Muscle layer of colon (tissue), 2 donors: ENCODE measurements at regions not wholly inside any gene's neighbourhood (a gene's known extent, or its start where the extent isn't known, plus 50 kb on each side); places are given as distances from the start of the nearest gene placed in this dataset.

Experiments used
- H3K27ac ChIP-seq: one replicate; pipeline ENCODE4 v1.7.0; 2013; ENCODE audit warnings: low read depth, mild to moderate bottlenecking, low read length, moderate library complexity
- H3K27me3 ChIP-seq, 2 donors: one replicate each; pipeline ENCODE4 v1.7.0; 2013; ENCODE audit warnings: low read length in 2 of 2, mild to moderate bottlenecking in 2 of 2; ENCODE audit not compliant: insufficient read depth in 2 of 2, control insufficient read depth in 1 of 2
- H3K36me3 ChIP-seq: one replicate; pipeline ENCODE4 v1.7.0; 2013; ENCODE audit warnings: mild to moderate bottlenecking, low read length; ENCODE audit not compliant: insufficient read depth
- H3K4me1 ChIP-seq: one replicate; pipeline ENCODE4 v1.7.0; 2013; ENCODE audit warnings: mild to moderate bottlenecking, low read length; ENCODE audit not compliant: insufficient read depth
- H3K4me3 ChIP-seq, 2 donors: one replicate each; pipeline ENCODE4 v1.7.0; 2013; ENCODE audit warnings: low read length in 2 of 2, low read depth in 1 of 2, mild to moderate bottlenecking in 1 of 2, moderate library complexity in 1 of 2
- H3K9ac ChIP-seq: one replicate; pipeline ENCODE4 v1.7.0; 2013; ENCODE audit warnings: low read length
- H3K9me3 ChIP-seq: one replicate; pipeline ENCODE4 v1.7.0; 2013; ENCODE audit warnings: mild to moderate bottlenecking, low read length
- donor health status: abdominal sarcoma.
- donor health status: Adenocarcinoma of cecum.

DNA sequence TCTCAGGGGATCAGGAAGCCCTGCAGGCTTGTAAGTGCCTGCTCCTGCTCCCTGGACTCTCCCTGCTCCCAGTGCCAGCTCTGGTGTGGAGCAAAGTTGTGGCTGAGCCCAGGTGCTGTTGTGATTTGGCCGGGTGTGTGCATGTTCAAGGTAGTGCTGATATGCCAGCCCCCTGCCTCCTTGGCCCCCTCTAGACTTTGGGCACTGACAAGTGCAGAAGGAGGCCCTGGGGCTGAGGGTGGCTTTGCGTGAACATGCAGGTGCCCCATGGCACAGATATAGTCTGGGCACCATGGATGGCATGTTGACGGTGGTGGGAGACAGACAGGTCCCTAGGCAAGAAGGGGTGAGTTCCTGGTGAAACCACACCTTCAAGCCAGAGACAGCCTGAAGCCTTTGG, 441.6 kb upstream of the CDH8 start:
- Histone ChIP-seq H3K4me1 (peaks cover 3% of the 10 kb centered on the region), H3K4me3 (no peak overlapping the region), H3K27me3 (no peaks in the 10 kb centered on the region), H3K36me3 (no peaks in the 10 kb centered on the region), H3K27ac (no peak overlapping the region), H3K9me3 (no peaks in the 10 kb centered on the region), H3K9ac (no peak overlapping the region)

DNA sequence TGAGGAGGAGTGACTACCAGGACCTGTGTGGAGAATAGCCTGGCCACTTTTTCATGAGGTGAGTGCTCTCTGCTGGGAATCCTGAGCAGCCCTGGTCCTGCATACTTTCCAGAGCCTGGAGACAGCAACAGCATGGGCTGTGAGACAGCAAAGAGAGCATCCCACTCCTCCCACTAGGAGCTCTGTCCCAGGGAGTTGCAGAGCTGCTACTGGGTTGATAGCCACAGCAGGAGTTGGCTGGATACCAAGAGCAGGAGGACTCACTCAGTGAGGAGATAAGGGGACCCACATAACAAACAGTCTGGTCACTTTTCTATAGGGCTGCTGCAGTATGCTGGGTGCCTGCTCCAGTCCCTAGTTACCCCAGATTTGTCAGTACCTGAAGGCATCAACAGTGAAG, 439.3 kb upstream of the CDH8 start:
- no peak overlapping the region for H3K9ac ChIP-seq
- no peaks in the 10 kb centered on the region for H3K9me3 ChIP-seq

DNA sequence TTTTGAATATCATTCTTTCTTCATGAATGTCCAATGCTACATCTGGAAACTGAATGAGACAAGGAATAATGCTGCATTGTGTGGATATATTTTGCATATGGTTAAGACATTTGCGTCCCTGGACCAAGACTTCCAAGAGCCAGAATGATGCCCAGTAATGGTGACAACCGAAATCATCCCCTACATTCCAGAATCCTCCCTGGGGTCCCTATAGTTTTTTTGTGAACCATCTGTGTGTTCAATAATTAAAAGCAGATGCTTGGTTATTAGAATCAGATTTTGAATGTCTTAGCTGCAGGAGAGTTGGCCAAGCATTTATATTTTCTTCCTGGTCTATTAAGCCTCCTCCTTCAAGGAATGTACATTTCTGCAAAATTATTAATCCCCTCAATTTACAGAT, 426.7 kb upstream of the CDH8 start:
- Histone ChIP-seq H3K36me3 (no peaks in the 10 kb centered on the region), H3K4me1 (no peaks in the 10 kb centered on the region), H3K27ac (no peak overlapping the region), H3K9ac (no peak overlapping the region), H3K4me3 (no peak overlapping the region), H3K9me3 (no peaks in the 10 kb centered on the region), H3K27me3 (no peaks in the 10 kb centered on the region)

More for the DNA sequence above, 439.3 kb upstream of the CDH8 start:
- Histone ChIP-seq H3K27ac (no peak overlapping the region), H3K36me3 (no peaks in the 10 kb centered on the region), H3K4me1 (peaks cover 3% of the 10 kb centered on the region), H3K27me3 (no peaks in the 10 kb centered on the region), H3K4me3 (no peak overlapping the region)

- no peaks in the 10 kb centered on the region for H3K9me3 ChIP-seq
- H3K4me3 ChIP-seq = no peak overlapping the region
- H3K27ac ChIP-seq = no peak overlapping the region
- no peaks in the 10 kb centered on the region for H3K4me1 ChIP-seq
- no peaks in the 10 kb centered on the region for H3K27me3 ChIP-seq
- no peak overlapping the region for H3K9ac ChIP-seq
- no peaks in the 10 kb centered on the region for H3K36me3 ChIP-seq
These were observed 414.1 kb upstream of the CDH8 start for GRCh38 chr16:62450291-62450690.

DNA sequence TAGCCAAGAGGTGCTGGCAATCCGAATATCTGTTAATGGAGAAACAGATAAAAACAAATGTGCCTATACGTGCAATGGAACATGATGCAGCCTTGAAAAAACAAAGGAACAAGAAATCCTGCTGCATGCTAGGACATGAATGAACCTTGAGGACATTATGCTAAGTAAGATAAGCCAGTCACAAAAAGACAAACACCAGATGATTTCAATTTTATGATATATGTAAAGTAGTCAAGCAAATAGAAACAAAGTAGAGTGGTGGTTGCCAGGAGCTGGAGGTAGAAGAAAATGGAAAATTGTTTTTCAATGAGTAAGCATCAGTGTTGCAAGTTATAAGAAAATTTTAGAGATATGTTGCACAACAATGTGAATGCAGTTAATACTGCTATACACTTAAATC, 409.7 kb upstream of the CDH8 start:
- Histone ChIP-seq H3K27me3 (no peaks in the 10 kb centered on the region), H3K36me3 (no peaks in the 10 kb centered on the region), H3K9ac (no peak overlapping the region)

GRCh38 chr16:62424206-62424605, 388.0 kb upstream of the CDH8 start:
- H3K4me3 ChIP-seq = no peak overlapping the region
- H3K4me1 ChIP-seq = no peaks in the 10 kb centered on the region
- no peak overlapping the region for H3K9ac ChIP-seq
- no peaks in the 10 kb centered on the region for H3K9me3 ChIP-seq
- H3K36me3 ChIP-seq = no peaks in the 10 kb centered on the region
- H3K27ac ChIP-seq = no peak overlapping the region
- H3K27me3 ChIP-seq = no peaks in the 10 kb centered on the region

More for the DNA sequence above, 409.7 kb upstream of the CDH8 start:
- H3K4me1 ChIP-seq = no peaks in the 10 kb centered on the region
- no peaks in the 10 kb centered on the region for H3K9me3 ChIP-seq
- H3K4me3 ChIP-seq = no peak overlapping the region
- no peak overlapping the region for H3K27ac ChIP-seq

- H3K4me3 ChIP-seq = no peak overlapping the region
- no peak overlapping the region for H3K9ac ChIP-seq
- H3K27me3 ChIP-seq = no peaks in the 10 kb centered on the region
- no peaks in the 10 kb centered on the region for H3K36me3 ChIP-seq
- no peak overlapping the region for H3K27ac ChIP-seq
- H3K9me3 ChIP-seq = no peaks in the 10 kb centered on the region
- H3K4me1 ChIP-seq = no peaks in the 10 kb centered on the region
These were observed 372.5 kb upstream of the CDH8 start for GRCh38 chr16:62408760-62409159.

GRCh38 chr16:62406387-62406786, 370.1 kb upstream of the CDH8 start:
- no peaks in the 10 kb centered on the region for H3K27me3 ChIP-seq
- H3K9me3 ChIP-seq = no peaks in the 10 kb centered on the region
- H3K36me3 ChIP-seq = no peaks in the 10 kb centered on the region

DNA sequence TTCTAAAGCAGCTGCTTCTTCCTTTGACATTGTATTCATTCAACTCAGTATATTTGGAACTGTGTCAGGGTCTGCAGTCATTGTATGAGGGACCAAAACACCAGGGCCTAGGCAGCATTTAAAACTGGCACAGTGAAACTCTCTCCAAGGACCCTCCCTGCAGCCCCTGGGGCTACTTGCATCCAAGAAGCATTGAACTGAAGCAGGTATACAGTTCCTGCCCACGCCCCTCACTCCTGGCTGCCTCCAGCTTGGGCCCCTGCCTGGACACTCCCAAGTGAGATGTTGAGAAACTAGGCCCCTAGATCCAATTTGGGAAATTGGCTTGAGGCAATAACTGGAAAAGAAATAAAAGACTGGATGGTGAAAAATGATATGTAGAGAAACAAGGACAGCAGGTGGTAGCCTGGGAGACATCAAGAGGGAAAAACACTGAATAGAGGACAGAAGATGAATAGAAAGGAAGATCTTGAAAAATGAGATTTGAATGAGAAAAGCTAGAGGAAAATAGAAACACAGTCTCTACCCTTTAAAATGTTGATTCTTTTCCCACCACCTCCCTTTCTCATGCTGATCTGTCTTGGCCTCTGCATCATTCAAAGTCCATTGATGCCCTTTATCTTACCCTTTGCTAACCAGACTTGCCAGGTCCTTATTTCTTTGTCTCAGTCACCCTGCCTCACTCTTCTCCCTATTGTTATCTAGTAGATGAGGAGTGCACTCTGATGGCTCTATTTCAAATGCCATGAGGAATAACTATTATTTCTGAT, 368.8 kb upstream of the CDH8 start:
- no peak overlapping the region for H3K9ac ChIP-seq
- H3K36me3 ChIP-seq = no peaks in the 10 kb centered on the region
- H3K9me3 ChIP-seq = no peaks in the 10 kb centered on the region
- H3K4me1 ChIP-seq = no peaks in the 10 kb centered on the region
- no peaks in the 10 kb centered on the region for H3K27me3 ChIP-seq
- no peak overlapping the region for H3K27ac ChIP-seq
- H3K4me3 ChIP-seq = no peak overlapping the region

More at GRCh38 chr16:62406387-62406786, 370.1 kb upstream of the CDH8 start:
- no peak overlapping the region for H3K27ac ChIP-seq
- no peak overlapping the region for H3K9ac ChIP-seq
- H3K4me1 ChIP-seq = no peaks in the 10 kb centered on the region
- no peak overlapping the region for H3K4me3 ChIP-seq

DNA sequence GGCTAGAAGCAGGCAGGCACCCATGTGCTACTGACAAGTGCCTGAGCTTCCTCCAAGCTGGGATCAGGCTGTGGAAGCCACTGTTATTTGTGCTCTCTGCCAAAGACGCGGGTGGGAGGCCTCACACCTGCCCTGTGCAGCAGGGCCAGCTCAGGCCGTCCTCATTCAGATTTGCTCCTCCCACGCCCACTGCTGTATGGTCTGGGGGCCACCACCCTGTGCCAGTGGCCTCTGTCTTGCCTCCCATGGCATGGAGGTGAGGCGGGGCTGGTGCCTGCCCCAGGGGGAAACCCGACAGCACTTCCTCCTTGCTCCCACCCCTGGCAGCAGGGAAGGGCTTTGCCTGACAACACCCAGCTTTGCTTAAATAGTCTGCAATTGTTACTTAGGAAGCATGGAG, 356.5 kb upstream of the CDH8 start:
- Histone ChIP-seq H3K4me3 (no peak overlapping the region), H3K9ac (no peak overlapping the region), H3K27ac (no peak overlapping the region)

DNA sequence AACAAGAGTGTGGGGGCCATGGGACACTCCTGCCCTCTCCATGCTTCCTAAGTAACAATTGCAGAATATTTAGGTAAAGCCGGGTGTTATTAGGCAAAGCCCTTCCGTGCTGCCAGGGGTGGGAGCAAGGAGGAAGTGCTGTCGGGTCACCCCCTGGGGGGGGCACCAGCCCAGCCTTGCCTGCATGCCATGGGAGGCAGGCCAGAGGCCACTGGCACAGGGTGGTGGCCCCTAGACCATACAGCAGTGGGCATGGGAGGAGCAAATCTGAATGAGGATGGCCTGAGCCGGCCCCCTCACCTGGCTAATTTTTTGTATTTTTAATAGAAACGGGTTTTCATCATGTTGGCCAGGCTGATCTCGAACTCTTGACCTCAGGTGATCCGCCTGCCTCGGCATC, 355.7 kb upstream of the CDH8 start:
- Histone ChIP-seq H3K9me3 (no peaks in the 10 kb centered on the region), H3K27ac (no peak overlapping the region), H3K4me3 (no peak overlapping the region), H3K27me3 (no peaks in the 10 kb centered on the region), H3K4me1 (no peaks in the 10 kb centered on the region), H3K9ac (no peak overlapping the region), H3K36me3 (no peaks in the 10 kb centered on the region)

More for the DNA sequence above, 356.5 kb upstream of the CDH8 start:
- no peaks in the 10 kb centered on the region for H3K36me3 ChIP-seq
- no peaks in the 10 kb centered on the region for H3K27me3 ChIP-seq
- no peaks in the 10 kb centered on the region for H3K9me3 ChIP-seq
- H3K4me1 ChIP-seq = no peaks in the 10 kb centered on the region

DNA sequence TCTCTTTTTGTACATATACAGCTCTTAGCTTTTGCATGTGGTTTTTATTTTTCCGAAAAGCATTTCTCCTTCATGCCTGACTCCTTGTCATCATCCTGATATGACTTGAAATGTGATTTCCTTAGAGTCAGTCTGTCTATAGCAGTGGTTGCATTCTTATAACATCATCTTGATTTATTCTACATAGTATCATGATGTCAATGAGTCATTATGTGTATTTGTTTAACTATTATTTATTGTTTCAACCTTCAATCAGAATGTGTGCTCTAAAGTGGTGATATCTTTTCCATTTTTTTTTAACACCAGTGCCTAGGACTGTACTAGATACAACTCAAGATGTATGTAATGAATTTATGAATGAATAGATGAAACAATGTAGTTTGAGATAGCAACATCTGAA, 354.9 kb upstream of the CDH8 start:
- Histone ChIP-seq H3K36me3 (no peaks in the 10 kb centered on the region), H3K27me3 (no peaks in the 10 kb centered on the region), H3K9me3 (no peaks in the 10 kb centered on the region), H3K9ac (no peak overlapping the region), H3K27ac (no peak overlapping the region), H3K4me3 (no peak overlapping the region), H3K4me1 (no peaks in the 10 kb centered on the region)
